AG04449 (cell line): ENCODE measurements at regions not wholly inside any gene's neighbourhood (a gene's known extent, or its start where the extent isn't known, plus 50 kb on each side); places are given as distances from the start of the nearest gene placed in this dataset.

Source experiments
- CTCF ChIA-PET: fragments of 350-600 bp; formaldehyde crosslinking; extraction: SDS; loops from one replicate; lab custom pipeline; 2021; ENCODE audit warnings: antibody characterized with exemption; lab: Yijun Ruan, JAX
- POLR2A ChIA-PET: fragments of 400-600, 350-600 bp; formaldehyde crosslinking; extraction: SDS; loops from one replicate; lab custom pipeline; 2020; ENCODE audit warnings: antibody characterized with exemption, inconsistent platforms; lab: Yijun Ruan, JAX
- DNase-seq: peaks from one replicate; pipeline ENCODE4 v3.0.0-alpha.2; 2010; ENCODE audit warnings: low read depth, low spot score
- H3K4me3 ChIP-seq: 2 replicates; pipeline ENCODE4 v1.5.1; 2011; ENCODE audit warnings: low read depth, mild to moderate bottlenecking, control low read depth, low read length
- TF ChIP-seq, protein P1 (sequence below): IDR thresholded peaks from one replicate; pipeline ENCODE4 v1.5.1; 2011; ENCODE audit warnings: mild to moderate bottlenecking, moderate library complexity, low read length, control low read depth, inconsistent platforms; ENCODE audit not compliant: insufficient read depth; ENCODE audit errors: missing control alignments

DNA sequence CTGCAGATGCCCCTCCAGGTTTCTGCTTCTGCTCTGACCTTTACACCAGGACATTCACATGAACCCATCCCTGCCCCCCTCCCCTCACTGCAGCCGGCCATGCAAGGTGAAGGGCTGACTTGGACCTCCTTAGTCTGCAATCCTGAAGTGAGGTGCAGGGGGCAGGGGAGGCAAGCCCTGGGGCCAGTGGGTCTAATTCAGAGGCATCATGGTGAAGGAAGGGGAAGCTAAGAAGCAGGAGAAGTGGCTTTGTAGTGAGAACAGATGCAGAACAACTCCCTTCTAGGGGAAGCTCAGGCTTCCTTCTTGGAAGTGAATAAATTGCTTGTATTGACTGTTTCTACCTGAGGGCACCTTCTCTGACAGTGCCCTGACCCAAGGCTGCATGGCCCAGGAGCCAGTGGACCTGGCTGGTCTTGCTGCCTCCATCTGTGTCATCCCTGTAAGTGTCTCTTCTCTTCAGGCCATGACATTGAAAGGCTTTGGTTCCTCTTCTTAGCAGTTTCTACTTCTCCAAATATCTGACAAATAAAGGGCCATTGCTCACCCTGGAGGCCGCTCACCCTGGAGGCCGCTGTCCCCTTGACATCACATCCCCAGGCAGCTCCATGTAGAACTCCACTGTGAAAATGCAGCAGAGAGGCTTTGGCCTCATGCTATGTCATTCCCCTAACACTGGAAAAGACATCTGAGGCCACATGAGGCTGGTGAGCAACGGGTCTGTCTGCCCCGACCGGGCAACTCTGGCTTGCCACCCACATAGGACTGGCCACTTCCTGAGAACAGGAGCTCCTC lies 55.3 kb downstream of the GADD45G start:
- ChIA-PET POLR2A (no interaction called here), CTCF (interaction anchor here (0.8 kb wide), 1 partner anchor 58 kb away, joined by 3 read pairs; no protein-coding TSS in a partner anchor)

DNA sequence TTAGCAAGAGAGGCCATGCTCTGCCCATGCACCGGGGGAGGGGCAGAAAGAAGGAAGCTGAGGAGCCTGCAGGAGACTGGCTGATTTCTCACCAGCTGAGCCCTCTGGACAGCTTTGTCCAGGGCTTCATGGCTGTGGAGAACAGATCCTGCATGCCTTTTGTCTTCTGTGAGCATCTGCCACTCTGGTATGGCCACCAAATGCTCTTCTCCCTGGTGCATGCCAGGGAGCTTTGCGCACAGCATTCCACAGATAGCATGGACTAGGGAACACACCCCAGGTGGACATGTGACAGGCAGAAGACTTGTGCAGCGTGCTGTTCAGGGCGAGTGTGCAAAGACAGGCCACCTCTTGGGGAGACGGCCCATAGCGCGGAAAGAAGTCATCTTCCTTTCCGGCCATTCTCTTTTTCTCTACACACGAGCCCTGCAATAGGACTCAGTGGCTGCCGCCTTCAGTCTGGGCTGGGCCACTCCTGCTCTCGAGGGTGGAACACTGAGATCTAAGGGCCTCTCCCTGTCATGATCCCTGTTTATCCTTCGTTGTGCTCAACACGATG lies 56.7 kb downstream of the GADD45G start:
- no peak overlapping the region for H3K4me3 ChIP-seq
- TF ChIP-seq, protein P1, sequence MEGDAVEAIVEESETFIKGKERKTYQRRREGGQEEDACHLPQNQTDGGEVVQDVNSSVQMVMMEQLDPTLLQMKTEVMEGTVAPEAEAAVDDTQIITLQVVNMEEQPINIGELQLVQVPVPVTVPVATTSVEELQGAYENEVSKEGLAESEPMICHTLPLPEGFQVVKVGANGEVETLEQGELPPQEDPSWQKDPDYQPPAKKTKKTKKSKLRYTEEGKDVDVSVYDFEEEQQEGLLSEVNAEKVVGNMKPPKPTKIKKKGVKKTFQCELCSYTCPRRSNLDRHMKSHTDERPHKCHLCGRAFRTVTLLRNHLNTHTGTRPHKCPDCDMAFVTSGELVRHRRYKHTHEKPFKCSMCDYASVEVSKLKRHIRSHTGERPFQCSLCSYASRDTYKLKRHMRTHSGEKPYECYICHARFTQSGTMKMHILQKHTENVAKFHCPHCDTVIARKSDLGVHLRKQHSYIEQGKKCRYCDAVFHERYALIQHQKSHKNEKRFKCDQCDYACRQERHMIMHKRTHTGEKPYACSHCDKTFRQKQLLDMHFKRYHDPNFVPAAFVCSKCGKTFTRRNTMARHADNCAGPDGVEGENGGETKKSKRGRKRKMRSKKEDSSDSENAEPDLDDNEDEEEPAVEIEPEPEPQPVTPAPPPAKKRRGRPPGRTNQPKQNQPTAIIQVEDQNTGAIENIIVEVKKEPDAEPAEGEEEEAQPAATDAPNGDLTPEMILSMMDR = no peak
- ChIA-PET CTCF (no interaction called here), POLR2A (no interaction called here)
- no peak for DNase-seq

More for the DNA sequence above, 55.3 kb downstream of the GADD45G start:
- DNase-seq = no peak
- TF ChIP-seq, protein P1 = no peak
- no peak overlapping the region for H3K4me3 ChIP-seq

DNA sequence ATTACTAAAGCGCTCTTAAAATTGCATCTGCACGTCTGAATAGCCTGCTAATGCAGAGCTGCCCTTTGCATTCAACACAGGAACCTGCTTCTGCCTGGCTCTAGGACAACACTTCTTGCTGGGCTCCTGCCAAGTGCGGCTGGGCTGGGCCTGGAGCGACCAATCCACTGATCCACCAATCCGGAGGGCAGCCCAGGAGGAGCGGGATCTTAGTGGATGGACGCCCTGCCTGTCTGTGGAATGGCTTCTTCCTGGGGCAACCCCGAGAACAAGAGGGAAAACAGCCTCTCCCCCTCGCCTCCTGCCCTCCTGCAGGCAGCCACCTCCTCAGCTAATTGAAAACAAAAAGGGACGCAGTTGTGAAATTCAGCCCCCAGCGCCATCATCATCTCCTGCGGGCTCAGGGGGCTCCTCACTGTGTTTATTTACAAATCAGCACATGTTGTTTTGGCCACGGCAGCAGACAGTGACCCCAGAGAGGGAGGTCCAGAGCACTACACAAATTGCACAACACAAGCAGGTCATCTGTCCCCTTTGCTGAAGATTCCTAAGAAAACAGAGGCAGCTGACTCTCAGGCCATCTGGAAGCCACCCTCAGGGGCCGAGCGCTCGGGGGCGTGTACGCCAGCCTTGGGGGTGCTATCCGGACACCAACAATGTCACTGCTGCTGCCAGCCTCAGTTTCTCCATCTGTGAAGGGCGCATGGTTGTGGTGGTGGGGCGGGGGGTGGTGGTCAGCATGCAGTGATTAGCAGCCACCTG lies 57.3 kb downstream of the GADD45G start:
- TF ChIP-seq, protein P1 = no peak
- ChIA-PET POLR2A (no interaction called here), CTCF (no interaction called here)
- peak; percentile 37 for DNase-seq
- H3K4me3 ChIP-seq = peak overlapping the region; percentile 4; the same call in 1 of the 2 replicates

DNA sequence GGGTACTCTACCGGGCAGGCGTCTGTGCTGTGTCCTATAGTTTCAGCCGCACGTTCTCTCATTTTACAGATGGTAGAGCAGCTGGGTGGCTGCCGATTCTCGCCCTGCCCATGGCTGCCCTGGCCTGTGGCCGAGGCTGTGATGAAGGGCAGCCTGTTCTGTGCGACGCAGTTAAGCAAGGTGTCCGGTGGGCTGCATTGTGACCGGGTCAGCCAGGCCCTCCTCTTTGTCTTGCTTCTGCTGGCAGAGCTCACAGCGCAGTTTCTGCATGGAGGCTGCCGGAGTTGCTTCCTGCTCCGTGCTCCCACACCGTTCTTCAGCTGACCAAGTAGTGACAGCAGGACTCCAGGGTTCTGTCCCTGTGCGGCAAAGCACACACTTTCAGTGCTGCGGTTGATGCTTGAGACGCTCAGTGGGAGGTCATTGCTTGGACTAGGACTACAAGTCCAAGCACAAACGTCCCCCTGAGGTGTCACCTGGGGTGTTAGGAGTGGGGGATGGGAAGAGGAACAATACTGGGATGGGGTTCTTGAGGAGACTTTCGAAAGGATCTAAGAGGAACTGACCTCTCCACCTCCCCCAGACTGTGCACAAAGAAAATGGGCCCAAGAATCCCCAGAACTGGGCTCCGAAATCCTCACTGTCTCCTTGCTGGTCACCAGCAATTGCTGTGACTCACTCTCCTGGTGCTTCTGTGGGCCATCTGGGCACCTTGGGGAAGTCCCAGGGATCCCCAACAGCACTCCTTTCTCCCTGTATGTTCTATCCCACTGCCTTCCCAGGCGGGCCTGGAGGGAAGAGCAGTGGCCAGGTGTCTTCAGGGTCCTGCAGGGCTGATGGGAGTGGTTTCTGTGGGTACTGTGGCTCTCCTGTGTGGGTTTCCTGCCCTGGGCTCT lies 58.2 kb downstream of the GADD45G start:
- H3K4me3 ChIP-seq = no peak overlapping the region
- ChIA-PET CTCF (no interaction called here), POLR2A (no interaction called here)
- DNase-seq = no peak
- TF ChIP-seq, protein P1 = no peak

DNA sequence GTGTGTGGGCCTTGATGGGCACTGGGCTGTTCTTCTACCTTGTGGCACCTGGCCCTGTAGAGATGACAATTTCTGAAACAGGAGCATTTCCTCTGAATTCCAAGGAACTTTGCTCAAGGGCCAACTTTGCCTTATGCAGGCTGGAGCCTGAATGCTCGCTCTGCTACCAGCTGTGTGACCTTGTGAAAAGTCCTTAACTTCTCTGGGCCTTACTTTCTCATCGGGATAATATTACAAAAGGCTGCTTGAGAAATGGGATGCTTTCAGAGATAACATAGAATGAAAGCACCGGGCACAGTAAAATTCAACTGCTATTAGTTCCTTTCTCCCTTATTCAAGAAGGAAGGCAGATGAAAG lies 58.8 kb downstream of the GADD45G start:
- TF ChIP-seq, protein P1 = no peak
- H3K4me3 ChIP-seq = no peak overlapping the region
- ChIA-PET CTCF (no interaction called here), POLR2A (no interaction called here)
- no peak for DNase-seq
